Activated naive CD4-positive, alpha-beta T cell treated with Interleukin-2 at 50 U/mL for 16 hours (primary cell): ENCODE measurements at regions not wholly inside any gene's neighbourhood (a gene's known extent, or its start where the extent isn't known, plus 50 kb on each side); places are given as distances from the start of the nearest gene placed in this dataset.

Experiments used
- DNase-seq: peaks from one replicate; pipeline ENCODE4 v3.0.0-alpha.2; 2020

- DNase-seq = no peak
These were observed 338.0 kb upstream of the IRX4 start for GRCh38 chr5:2220741-2221140.

GRCh38 chr5:2219149-2219776, 336.5 kb upstream of the IRX4 start:
- DNase-seq = no peak

- no peak for DNase-seq
These were observed 334.5 kb upstream of the IRX4 start for GRCh38 chr5:2217219-2217618.

GRCh38 chr5:2214910-2215590, 332.3 kb upstream of the IRX4 start:
- DNase-seq = no peak

- no peak for DNase-seq
These were observed 330.5 kb upstream of the IRX4 start for GRCh38 chr5:2213121-2213730.

- no peak for DNase-seq
These were observed 329.8 kb upstream of the IRX4 start for GRCh38 chr5:2212481-2212880.

- no peak for DNase-seq
These were observed 325.5 kb upstream of the IRX4 start for GRCh38 chr5:2208239-2208544.

GRCh38 chr5:2207416-2208238, 324.9 kb upstream of the IRX4 start:
- no peak for DNase-seq

- no peak for DNase-seq
These were observed 324.3 kb upstream of the IRX4 start for GRCh38 chr5:2207109-2207399.

GRCh38 chr5:2206293-2207108, 323.8 kb upstream of the IRX4 start:
- DNase-seq = no peak

- no peak for DNase-seq
These were observed 323.0 kb upstream of the IRX4 start for GRCh38 chr5:2205596-2206226.

- no peak for DNase-seq
These were observed 322.5 kb upstream of the IRX4 start for GRCh38 chr5:2205185-2205585.

- DNase-seq = no peak
These were observed 321.9 kb upstream of the IRX4 start for GRCh38 chr5:2204366-2205184.

GRCh38 chr5:2203774-2204173, 321.0 kb upstream of the IRX4 start:
- DNase-seq = no peak

- DNase-seq = no peak
These were observed 319.1 kb upstream of the IRX4 start for GRCh38 chr5:2201832-2202231.

- DNase-seq = no peak
These were observed 318.7 kb upstream of the IRX4 start for GRCh38 chr5:2201421-2201820.

GRCh38 chr5:2201011-2201410, 318.3 kb upstream of the IRX4 start:
- no peak for DNase-seq

- no peak for DNase-seq
These were observed 317.7 kb upstream of the IRX4 start for GRCh38 chr5:2200261-2200950.

GRCh38 chr5:2199697-2200096, 317.0 kb upstream of the IRX4 start:
- DNase-seq = no peak

- DNase-seq = no peak
These were observed 314.4 kb upstream of the IRX4 start for GRCh38 chr5:2196989-2197619.

- DNase-seq = no peak
These were observed 313.7 kb upstream of the IRX4 start for GRCh38 chr5:2196416-2196815.
